Astrocyte (in vitro differentiated cells and primary cell): ENCODE measurements at regions not wholly inside any gene's neighbourhood (a gene's known extent, or its start where the extent isn't known, plus 50 kb on each side); places are given as distances from the start of the nearest gene placed in this dataset.

Experiments
- DNase-seq: peaks from one replicate; pipeline ENCODE4 v3.0.0-alpha.2; 2010; ENCODE audit warnings: low read depth
- FAIRE-seq: peaks from 2 replicates; lab custom pipeline; 2011; peaks lifted over from hg19 to GRCh38; lab: Jason Lieb, UNC
- H2AFZ ChIP-seq: 2 replicates; pipeline ENCODE4 v1.6.0; 2012; ENCODE audit warnings: low read depth, low read length, inconsistent platforms
- H3K27ac ChIP-seq: 2 replicates; pipeline ENCODE4 v1.5.1; 2011; ENCODE audit warnings: low read depth, low read length, inconsistent platforms
- H3K27me3 ChIP-seq: 2 replicates; pipeline ENCODE4 v1.6.0; 2011; ENCODE audit warnings: low read length, inconsistent platforms; ENCODE audit not compliant: insufficient read depth
- H3K36me3 ChIP-seq: 2 replicates; pipeline ENCODE4 v1.5.1; 2011; ENCODE audit warnings: low read length, inconsistent platforms; ENCODE audit not compliant: insufficient read depth
- H3K4me1 ChIP-seq: 2 replicates; pipeline ENCODE4 v1.5.1; 2011; ENCODE audit warnings: low read length, inconsistent platforms; ENCODE audit not compliant: insufficient read depth
- H3K4me2 ChIP-seq: 2 replicates; pipeline ENCODE4 v1.6.0; 2012; ENCODE audit warnings: low read length, inconsistent platforms
- H3K4me3 ChIP-seq: 2 replicates; pipeline ENCODE4 v1.5.1; 2011; ENCODE audit warnings: low read depth, mild to moderate bottlenecking, low read length, inconsistent platforms; ENCODE audit not compliant: insufficient read depth
- H3K79me2 ChIP-seq: 2 replicates; pipeline ENCODE4 v1.6.0; 2012; ENCODE audit warnings: mild to moderate bottlenecking, low read length, inconsistent platforms; ENCODE audit not compliant: insufficient read depth
- H3K9ac ChIP-seq: 2 replicates; pipeline ENCODE4 v1.6.0; 2012; ENCODE audit warnings: mild to moderate bottlenecking, low read length, inconsistent platforms
- H3K9me3 ChIP-seq: 2 replicates; pipeline ENCODE4 v1.5.1; 2012; ENCODE audit warnings: low read depth, mild to moderate bottlenecking, low read length, inconsistent platforms; ENCODE audit not compliant: insufficient read depth
- H4K20me1 ChIP-seq: 2 replicates; pipeline ENCODE4 v1.6.0; 2012; ENCODE audit warnings: low read length, inconsistent platforms; ENCODE audit not compliant: insufficient read depth
- H3K27ac Mint-ChIP-seq: one replicate; pipeline ENCODE4 v1.8.0; 2021; ENCODE audit warnings: mild to moderate bottlenecking, mixed read lengths; ENCODE audit not compliant: unreplicated experiment
- H3K27me3 Mint-ChIP-seq: one replicate; pipeline ENCODE4 v1.8.0; 2021; ENCODE audit warnings: low read depth, mixed read lengths; ENCODE audit not compliant: unreplicated experiment
- H3K36me3 Mint-ChIP-seq: one replicate; pipeline ENCODE4 v1.8.0; 2021; ENCODE audit warnings: low read depth, mixed read lengths; ENCODE audit not compliant: unreplicated experiment
- H3K4me1 Mint-ChIP-seq: one replicate; pipeline ENCODE4 v1.8.0; 2021; ENCODE audit warnings: low read depth, mixed read lengths; ENCODE audit not compliant: unreplicated experiment
- H3K4me3 Mint-ChIP-seq: one replicate; pipeline ENCODE4 v1.8.0; 2021; ENCODE audit warnings: mild to moderate bottlenecking, moderate library complexity, mixed read lengths; ENCODE audit not compliant: unreplicated experiment
- H3K9me3 Mint-ChIP-seq: one replicate; pipeline ENCODE4 v1.8.0; 2021; ENCODE audit warnings: mild to moderate bottlenecking, mixed read lengths; ENCODE audit not compliant: unreplicated experiment
- CTCF ChIP-seq: IDR thresholded peaks from 2 replicates; pipeline ENCODE4 v1.5.1; 2011; ENCODE audit warnings: low read depth, mild to moderate bottlenecking, inconsistent platforms, low read length, moderate library complexity; ENCODE audit not compliant: insufficient read depth
- EZH2 ChIP-seq: IDR thresholded peaks from 2 replicates; pipeline ENCODE4 v1.6.1; 2012; ENCODE audit warnings: mild to moderate bottlenecking, low read length, inconsistent platforms; ENCODE audit not compliant: insufficient read depth

GRCh38 chr4:186775902-186776301 is 52.2 kb upstream of the FAT1 start:
- H3K36me3 ChIP-seq, result no peaks in the 10 kb centered on the region

GRCh38 chr4:186778134-186778533 is 54.5 kb upstream of the FAT1 start:
- H2AFZ ChIP-seq, result no peak overlapping the region
- FAIRE-seq (no peak), DNase-seq (no peak)
- no peaks in the 10 kb centered on the region for H3K36me3 Mint-ChIP-seq
- no peaks in the 10 kb centered on the region for H3K9me3 Mint-ChIP-seq
- H3K27me3 ChIP-seq, result no peaks in the 10 kb centered on the region
- H3K79me2 ChIP-seq, result no peaks in the 10 kb centered on the region
- no peak overlapping the region for H3K4me3 Mint-ChIP-seq
- no peaks in the 10 kb centered on the region for H3K9me3 ChIP-seq
- no peaks in the 10 kb centered on the region for H3K36me3 ChIP-seq
- H3K27ac ChIP-seq, result no peak overlapping the region
- H4K20me1 ChIP-seq, result no peaks in the 10 kb centered on the region
- H3K4me2 ChIP-seq, result no peak overlapping the region
- no peak for TF ChIP-seq CTCF
- TF ChIP-seq EZH2, result no peak
- H3K4me1 Mint-ChIP-seq, result peaks cover 16% of the 10 kb centered on the region
- H3K27me3 Mint-ChIP-seq, result no peaks in the 10 kb centered on the region
- H3K9ac ChIP-seq, result no peak overlapping the region
- peaks cover 7% of the 10 kb centered on the region for H3K4me1 ChIP-seq
- H3K4me3 ChIP-seq, result no peak overlapping the region
- H3K27ac Mint-ChIP-seq, result no peak overlapping the region

More at GRCh38 chr4:186775902-186776301, 52.2 kb upstream of the FAT1 start:
- Mint-ChIP-seq H3K36me3 (no peaks in the 10 kb centered on the region), H3K27ac (no peak overlapping the region), H3K4me1 (peaks cover 20% of the 10 kb centered on the region), H3K27me3 (no peaks in the 10 kb centered on the region), H3K9me3 (no peaks in the 10 kb centered on the region), H3K4me3 (no peak overlapping the region)
- Histone ChIP-seq H4K20me1 (no peaks in the 10 kb centered on the region), H3K4me3 (no peak overlapping the region), H3K27ac (no peak overlapping the region), H3K9ac (no peak overlapping the region), H3K9me3 (no peaks in the 10 kb centered on the region), H2AFZ (no peak overlapping the region), H3K27me3 (no peaks in the 10 kb centered on the region), H3K79me2 (no peaks in the 10 kb centered on the region), H3K4me2 (no peak overlapping the region), H3K4me1 (peaks cover 8% of the 10 kb centered on the region)
- DNase-seq, result no peak
- FAIRE-seq, result no peak
- TF ChIP-seq CTCF (no peak), EZH2 (no peak)

- Mint-ChIP-seq H3K4me3 (no peak overlapping the region), H3K27ac (peak overlapping the region; percentile 8), H3K4me1 (peaks cover 21% of the 10 kb centered on the region), H3K27me3 (no peaks in the 10 kb centered on the region), H3K36me3 (no peaks in the 10 kb centered on the region), H3K9me3 (no peaks in the 10 kb centered on the region)
- H3K27me3 ChIP-seq, result no peaks in the 10 kb centered on the region
- no peaks in the 10 kb centered on the region for H3K36me3 ChIP-seq
- H3K79me2 ChIP-seq, result no peaks in the 10 kb centered on the region
- DNase-seq, result no peak
- TF ChIP-seq EZH2 (no peak), CTCF (no peak)
- no peak overlapping the region for H2AFZ ChIP-seq
- H3K4me2 ChIP-seq, result no peak overlapping the region
- no peaks in the 10 kb centered on the region for H3K9me3 ChIP-seq
- H3K4me3 ChIP-seq, result no peak overlapping the region
- FAIRE-seq, result no peak
- no peak overlapping the region for H3K27ac ChIP-seq
- peaks cover 7% of the 10 kb centered on the region for H3K4me1 ChIP-seq
- no peak overlapping the region for H3K9ac ChIP-seq
- H4K20me1 ChIP-seq, result no peaks in the 10 kb centered on the region
Measured at GRCh38 chr4:186780291-186781031, 56.8 kb upstream of the FAT1 start.
